Adrenal gland (tissue), 9 donors: ENCODE measurements at regions not wholly inside any gene's neighbourhood (a gene's known extent, or its start where the extent isn't known, plus 50 kb on each side); places are given as distances from the start of the nearest gene placed in this dataset.

Experiments
- DNase-seq, 7 donors: peaks; one replicate each; pipeline ENCODE4 v3.0.0-alpha.2; 2019 to 2020
- H3K27ac ChIP-seq, 5 donors: fragments of 200-600 bp; sonication (generic) in 4 of 5; 1 replicate in 3 of 5; 2 replicates in 2 of 5; pipeline versions ENCODE4 v1.5.1 to v1.8.0; 2016 to 2020; ENCODE audit warnings: mild to moderate bottlenecking in 1 of 5
- H3K27me3 ChIP-seq: fragments of 200-600 bp; 2 replicates; pipeline ENCODE4 v1.8.0; 2021
- H3K36me3 ChIP-seq, 2 donors: fragments of 200-600 bp; replicated peaks in 1 of 2; 1 replicate in 1 of 2; 2 replicates in 1 of 2; pipeline versions ENCODE4 v1.5.1 to v1.8.0; 2018 to 2022
- H3K4me1 ChIP-seq, 2 donors: fragments of 200-600 bp; replicated peaks in 1 of 2; 1 replicate in 1 of 2; 2 replicates in 1 of 2; pipeline versions ENCODE4 v1.5.1 to v1.8.0; 2018 to 2021
- H3K4me3 ChIP-seq, 4 donors: fragments of 200-600 bp; sonication (generic) in 3 of 4; one replicate each; pipeline ENCODE4 v1.5.1; 2016 to 2018
- H3K9me3 ChIP-seq, 3 donors: fragments of 200-600 bp; sonication (generic) in 1 of 3; replicated peaks in 1 of 3; 1 replicate in 2 of 3; 2 replicates in 1 of 3; pipeline versions ENCODE4 v1.5.1 to v1.8.0; 2016 to 2021
- POLR2A ChIP-seq, 2 donors: fragments of 450-650 bp; IDR thresholded peaks; one replicate each; pipeline ENCODE4 v1.6.1; 2017; ENCODE audit warnings: antibody characterized with exemption in 2 of 2, mild to moderate bottlenecking in 2 of 2, moderate library complexity in 1 of 2
- WGBS, 4 donors: extraction: QIAGEN DNeasy Blood & Tissue Kit in 2 of 4; methylation state at CpG; one replicate each; pipeline versions ENCODE4 v1.1.5 to v1.1.7; 2013 to 2017; 5-methylcytosine and 5-hydroxymethylcytosine counted together
- intact Hi-C, 2 donors: fragments of 100-400 bp; cut with DNase I; formaldehyde crosslinking; loops; one replicate each; pipeline versions ENCODE4 v1.14.1 to v1.15.0; 2022 to 2023
- TF ChIP-seq, protein P1 (sequence below), 6 experiments: fragments of 450-650 bp in 4 of 6; fragments of 200-600 bp in 2 of 6; sonication (generic) in 1 of 6; IDR thresholded peaks; 1 replicate in 5 of 6; 2 replicates in 1 of 6; pipeline versions ENCODE4 v1.5.1 to v1.8.0; 2016 to 2021; ENCODE audit warnings: antibody characterized with exemption in 6 of 6, mild to moderate bottlenecking in 2 of 6, moderate library complexity in 1 of 6
- donor health status: healthy with polysubstance abuse.
- donor health status: Bipolar disorder and iron deficiency.
- donor health status: DM: yes; HTN: yes; CAD: no.
- donor health status: DM: no; HTN: no; CAD: no.
- donor health status: DM: no; HTN: no; CAD: no.

DNA sequence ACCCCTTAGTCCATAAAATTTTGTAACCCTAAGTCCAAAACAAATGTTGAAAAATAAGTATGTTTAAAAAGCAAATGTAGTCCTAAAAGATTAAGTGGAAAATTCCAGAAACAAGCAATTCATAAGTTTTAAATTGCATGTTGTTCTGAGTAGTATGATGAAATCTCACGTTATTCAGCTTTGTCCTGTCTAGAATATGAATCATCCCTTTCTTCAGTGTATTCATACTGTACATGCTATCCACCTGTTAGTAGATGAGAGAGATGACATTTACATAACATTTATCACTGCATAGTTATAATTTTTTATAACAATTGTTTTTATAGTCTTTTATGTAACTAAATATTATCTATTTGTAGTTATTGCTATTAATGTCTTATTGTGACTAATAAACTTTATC is 622.3 kb upstream of the CHORDC1 start:
- Histone ChIP-seq H3K36me3 (no peaks in the 10 kb centered on the region), H3K9me3 (no peaks in the 10 kb centered on the region), H3K27ac (no peak overlapping the region), H3K4me3 (no peak overlapping the region), H3K4me1 (no peaks in the 10 kb centered on the region), H3K27me3 (no peaks in the 10 kb centered on the region)
- TF ChIP-seq, protein P1, sequence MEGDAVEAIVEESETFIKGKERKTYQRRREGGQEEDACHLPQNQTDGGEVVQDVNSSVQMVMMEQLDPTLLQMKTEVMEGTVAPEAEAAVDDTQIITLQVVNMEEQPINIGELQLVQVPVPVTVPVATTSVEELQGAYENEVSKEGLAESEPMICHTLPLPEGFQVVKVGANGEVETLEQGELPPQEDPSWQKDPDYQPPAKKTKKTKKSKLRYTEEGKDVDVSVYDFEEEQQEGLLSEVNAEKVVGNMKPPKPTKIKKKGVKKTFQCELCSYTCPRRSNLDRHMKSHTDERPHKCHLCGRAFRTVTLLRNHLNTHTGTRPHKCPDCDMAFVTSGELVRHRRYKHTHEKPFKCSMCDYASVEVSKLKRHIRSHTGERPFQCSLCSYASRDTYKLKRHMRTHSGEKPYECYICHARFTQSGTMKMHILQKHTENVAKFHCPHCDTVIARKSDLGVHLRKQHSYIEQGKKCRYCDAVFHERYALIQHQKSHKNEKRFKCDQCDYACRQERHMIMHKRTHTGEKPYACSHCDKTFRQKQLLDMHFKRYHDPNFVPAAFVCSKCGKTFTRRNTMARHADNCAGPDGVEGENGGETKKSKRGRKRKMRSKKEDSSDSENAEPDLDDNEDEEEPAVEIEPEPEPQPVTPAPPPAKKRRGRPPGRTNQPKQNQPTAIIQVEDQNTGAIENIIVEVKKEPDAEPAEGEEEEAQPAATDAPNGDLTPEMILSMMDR (IDR thresholded peaks at IDR 0.05), result no peak
- TF ChIP-seq POLR2A (IDR thresholded peaks at IDR 0.05), result no peak
- DNase-seq, result no peak
- 26 to 50% (median 39%) methylated on average over 1 of the region's 1 CpG for WGBS, 4 donors
- intact Hi-C loops, result no loop called here

DNA sequence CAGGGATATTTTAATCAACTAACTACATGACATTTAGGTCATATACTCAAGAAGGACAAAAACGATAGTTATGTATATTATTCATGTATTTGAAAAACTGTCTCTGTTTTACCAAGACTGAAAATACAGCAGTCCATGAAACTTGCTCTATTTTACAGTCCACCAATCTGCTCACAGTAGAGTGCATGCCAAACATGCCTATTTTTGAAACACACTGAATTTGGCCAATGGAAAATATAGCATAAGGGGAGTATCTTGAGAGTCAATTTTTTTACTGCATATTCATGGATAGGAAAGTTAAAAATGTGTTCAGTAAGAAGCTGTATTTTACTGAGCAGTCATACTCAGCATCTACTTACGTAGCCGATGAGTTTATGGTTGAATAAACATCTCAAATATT is 621.2 kb upstream of the CHORDC1 start:
- no peaks in the 10 kb centered on the region for H3K36me3 ChIP-seq
- no peak overlapping the region for H3K27ac ChIP-seq
- no peak for TF ChIP-seq POLR2A (IDR thresholded peaks at IDR 0.05)
- TF ChIP-seq, protein P1 (IDR thresholded peaks at IDR 0.05), result no peak
- intact Hi-C loops, result no loop called here
- WGBS, 4 donors, result 82 to 86% (median 83%) methylated on average over 3 of the region's 3 CpGs
- no peaks in the 10 kb centered on the region for H3K4me1 ChIP-seq
- no peaks in the 10 kb centered on the region for H3K9me3 ChIP-seq
- H3K4me3 ChIP-seq, result no peak overlapping the region
- DNase-seq, result no peak
- no peaks in the 10 kb centered on the region for H3K27me3 ChIP-seq

DNA sequence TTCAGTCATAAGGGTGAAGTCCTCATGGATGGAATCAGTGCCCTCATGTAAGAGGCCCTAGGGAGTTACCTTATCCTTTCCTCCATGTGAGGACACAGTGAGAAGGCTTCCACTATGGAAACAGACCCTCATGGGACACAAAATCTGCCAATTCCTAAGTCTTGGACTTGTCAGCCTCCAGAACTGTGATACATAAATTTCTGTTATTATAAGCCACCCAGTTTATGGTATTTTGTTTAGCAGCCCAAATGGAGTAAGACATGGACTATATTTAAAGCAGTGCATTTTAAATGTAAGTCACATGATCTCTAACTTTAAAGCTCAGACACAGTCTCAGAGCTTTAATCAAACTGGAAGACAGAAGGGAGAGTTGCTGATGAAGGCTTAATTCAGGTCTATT is 619.8 kb upstream of the CHORDC1 start:
- Histone ChIP-seq H3K36me3 (no peaks in the 10 kb centered on the region), H3K27me3 (no peaks in the 10 kb centered on the region), H3K4me3 (no peak overlapping the region), H3K27ac (no peak overlapping the region), H3K9me3 (no peaks in the 10 kb centered on the region), H3K4me1 (no peaks in the 10 kb centered on the region)
- no peak for DNase-seq
- intact Hi-C loops, result no loop called here
- TF ChIP-seq, protein P1 (IDR thresholded peaks at IDR 0.05), result no peak
- no peak for TF ChIP-seq POLR2A (IDR thresholded peaks at IDR 0.05)

DNA sequence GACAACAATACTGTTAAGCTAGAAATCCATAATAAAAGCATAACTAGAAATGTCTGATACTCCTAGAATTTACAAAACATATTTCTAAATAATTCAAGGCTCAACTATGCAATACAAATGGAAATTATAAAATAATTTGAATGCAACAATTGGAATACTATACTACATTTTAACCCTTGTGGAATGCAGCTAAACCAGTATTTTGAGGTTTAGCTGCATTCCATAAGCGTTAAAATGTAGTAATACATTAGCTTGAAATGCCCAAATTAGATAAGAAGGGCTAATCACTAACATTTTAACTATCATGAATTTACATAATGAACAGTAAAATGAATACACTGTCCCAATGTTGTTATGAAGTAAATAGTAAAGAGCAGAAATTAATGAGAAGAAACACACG is 617.2 kb upstream of the CHORDC1 start:
- Histone ChIP-seq H3K27ac (no peak overlapping the region), H3K4me1 (no peaks in the 10 kb centered on the region), H3K4me3 (no peak overlapping the region), H3K27me3 (no peaks in the 10 kb centered on the region), H3K9me3 (no peaks in the 10 kb centered on the region), H3K36me3 (no peaks in the 10 kb centered on the region)
- DNase-seq, result no peak
- TF ChIP-seq, protein P1 (IDR thresholded peaks at IDR 0.05), result no peak
- TF ChIP-seq POLR2A (IDR thresholded peaks at IDR 0.05), result no peak
- intact Hi-C loops, result no loop called here
- WGBS, 4 donors, result 83 to 93% (median 86%) methylated on average over 2 of the region's 2 CpGs
